ENCODE measurements at regions not wholly inside any gene's neighbourhood (a gene's known extent, or its start where the extent isn't known, plus 50 kb on each side); places are given as distances from the start of the nearest gene placed in this dataset.
"Not testable (repeated sequence)": the region's sequence is repeated elsewhere in the genome, so short reads cannot be mapped to it uniquely, and the experiment has no call there.

GRCh38 chr5:118467103-118467502, 521.2 kb downstream of the DTWD2 start:
- H3K79me2 ChIP-seq (ENCODE audit: control insufficient read depth, insufficient read depth, low read length), result no peaks in the 10 kb centered on the region
- no peaks in the 10 kb centered on the region for H3K9me1 ChIP-seq (ENCODE audit: control insufficient read depth, extremely low read depth, insufficient read depth, low read length)
- no peak overlapping the region for H3K4me2 ChIP-seq (ENCODE audit: control insufficient read depth, extremely low read depth, insufficient read depth, low read depth, low read length)
- H4K20me1 ChIP-seq (ENCODE audit: control insufficient read depth, extremely low read depth, insufficient read depth, low read length), result no peaks in the 10 kb centered on the region
- TF ChIP-seq EZH2 (IDR thresholded peaks at IDR 0.05; ENCODE audit: low read length), result no peak
- TF ChIP-seq, protein P1, sequence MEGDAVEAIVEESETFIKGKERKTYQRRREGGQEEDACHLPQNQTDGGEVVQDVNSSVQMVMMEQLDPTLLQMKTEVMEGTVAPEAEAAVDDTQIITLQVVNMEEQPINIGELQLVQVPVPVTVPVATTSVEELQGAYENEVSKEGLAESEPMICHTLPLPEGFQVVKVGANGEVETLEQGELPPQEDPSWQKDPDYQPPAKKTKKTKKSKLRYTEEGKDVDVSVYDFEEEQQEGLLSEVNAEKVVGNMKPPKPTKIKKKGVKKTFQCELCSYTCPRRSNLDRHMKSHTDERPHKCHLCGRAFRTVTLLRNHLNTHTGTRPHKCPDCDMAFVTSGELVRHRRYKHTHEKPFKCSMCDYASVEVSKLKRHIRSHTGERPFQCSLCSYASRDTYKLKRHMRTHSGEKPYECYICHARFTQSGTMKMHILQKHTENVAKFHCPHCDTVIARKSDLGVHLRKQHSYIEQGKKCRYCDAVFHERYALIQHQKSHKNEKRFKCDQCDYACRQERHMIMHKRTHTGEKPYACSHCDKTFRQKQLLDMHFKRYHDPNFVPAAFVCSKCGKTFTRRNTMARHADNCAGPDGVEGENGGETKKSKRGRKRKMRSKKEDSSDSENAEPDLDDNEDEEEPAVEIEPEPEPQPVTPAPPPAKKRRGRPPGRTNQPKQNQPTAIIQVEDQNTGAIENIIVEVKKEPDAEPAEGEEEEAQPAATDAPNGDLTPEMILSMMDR (optimal IDR thresholded peaks at IDR 0.05 in 1 of 3, IDR thresholded peaks at IDR 0.05 in 1 of 3, conservative IDR thresholded peaks at IDR 0.05 in 1 of 3; ENCODE audit: extremely low read depth in 1 of 3, insufficient read depth in 2 of 3, low read length in 3 of 3), result no peak
- no peak for DNase-seq (ENCODE audit: low read depth, low spot score)
- no peak overlapping the region for H3K27ac ChIP-seq (ENCODE audit: control insufficient read depth, insufficient read depth, low read length)
- no peak overlapping the region for H3K4me3 ChIP-seq (ENCODE audit: control insufficient read depth in 2 of 3, extremely low read depth in 1 of 3, insufficient read depth in 2 of 3, low read depth in 1 of 3, low read length in 3 of 3)
- dilution Hi-C loops (cut with MboI; ENCODE audit: extremely low pct_ligation_motif_present, low sequenced_read_pairs), result no loop called here
- H3K9ac ChIP-seq (ENCODE audit: control insufficient read depth, extremely low read depth, insufficient read depth, low read length), result no peak overlapping the region
- no peaks in the 10 kb centered on the region for H3K27me3 ChIP-seq (ENCODE audit: control insufficient read depth, extremely low read depth, insufficient read depth, low read length)
- H3K9me3 ChIP-seq (ENCODE audit: control insufficient read depth, low read depth, low read length), result no peaks in the 10 kb centered on the region
- H2AFZ ChIP-seq (ENCODE audit: control insufficient read depth, low read length), result no peak overlapping the region
- no peaks in the 10 kb centered on the region for H3K4me1 ChIP-seq (ENCODE audit: control insufficient read depth, extremely low read depth, insufficient read depth, low read length)
- no peak for FAIRE-seq
- no peaks in the 10 kb centered on the region for H3K36me3 ChIP-seq (ENCODE audit: control insufficient read depth in 2 of 2, extremely low read depth in 1 of 2, insufficient read depth in 2 of 2, low read length in 2 of 2)

DNA sequence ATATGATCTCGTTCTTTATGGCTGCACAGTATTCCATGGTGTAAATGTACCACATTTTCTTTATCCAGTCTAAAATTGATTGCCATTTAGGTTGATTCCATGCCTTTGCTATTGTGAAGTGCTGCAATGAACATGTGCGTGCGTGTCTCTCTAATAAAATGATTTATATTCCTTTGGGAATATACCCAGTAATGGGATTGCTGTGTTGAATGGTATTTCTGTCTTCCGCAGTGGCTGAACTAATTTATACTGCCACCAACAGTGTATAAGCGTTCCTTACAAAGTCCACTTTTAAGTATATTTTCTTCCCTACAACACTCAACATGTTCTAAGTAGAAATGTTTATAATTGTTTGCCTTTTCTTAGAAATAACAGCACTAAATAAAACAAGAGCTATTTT, 521.9 kb downstream of the DTWD2 start:
- H3K79me2 ChIP-seq (ENCODE audit: control insufficient read depth, insufficient read depth, low read length), result no peaks in the 10 kb centered on the region
- H3K9me1 ChIP-seq (ENCODE audit: control insufficient read depth, extremely low read depth, insufficient read depth, low read length), result no peaks in the 10 kb centered on the region
- dilution Hi-C loops (cut with MboI; ENCODE audit: extremely low pct_ligation_motif_present, low sequenced_read_pairs), result no loop called here
- DNase-seq (ENCODE audit: low read depth, low spot score) (no peak), FAIRE-seq (no peak)
- H2AFZ ChIP-seq (ENCODE audit: control insufficient read depth, low read length), result no peak overlapping the region
- no peaks in the 10 kb centered on the region for H4K20me1 ChIP-seq (ENCODE audit: control insufficient read depth, extremely low read depth, insufficient read depth, low read length)
- H3K27me3 ChIP-seq (ENCODE audit: control insufficient read depth, extremely low read depth, insufficient read depth, low read length), result no peaks in the 10 kb centered on the region
- no peak overlapping the region for H3K9ac ChIP-seq (ENCODE audit: control insufficient read depth, extremely low read depth, insufficient read depth, low read length)
- H3K4me1 ChIP-seq (ENCODE audit: control insufficient read depth, extremely low read depth, insufficient read depth, low read length), result no peaks in the 10 kb centered on the region
- no peaks in the 10 kb centered on the region for H3K9me3 ChIP-seq (ENCODE audit: control insufficient read depth, low read depth, low read length)
- no peak overlapping the region for H3K4me2 ChIP-seq (ENCODE audit: control insufficient read depth, extremely low read depth, insufficient read depth, low read depth, low read length)
- no peak for TF ChIP-seq EZH2 (IDR thresholded peaks at IDR 0.05; ENCODE audit: low read length)
- TF ChIP-seq, protein P1 (optimal IDR thresholded peaks at IDR 0.05 in 1 of 3, IDR thresholded peaks at IDR 0.05 in 1 of 3, conservative IDR thresholded peaks at IDR 0.05 in 1 of 3; ENCODE audit: extremely low read depth in 1 of 3, insufficient read depth in 2 of 3, low read length in 3 of 3), result no peak
- H3K36me3 ChIP-seq (ENCODE audit: control insufficient read depth in 2 of 2, extremely low read depth in 1 of 2, insufficient read depth in 2 of 2, low read length in 2 of 2), result no peaks in the 10 kb centered on the region
- H3K4me3 ChIP-seq (ENCODE audit: control insufficient read depth in 2 of 3, extremely low read depth in 1 of 3, insufficient read depth in 2 of 3, low read depth in 1 of 3, low read length in 3 of 3), result no peak overlapping the region
- H3K27ac ChIP-seq (ENCODE audit: control insufficient read depth, insufficient read depth, low read length), result no peak overlapping the region

- H3K9ac ChIP-seq (ENCODE audit: control insufficient read depth, extremely low read depth, insufficient read depth, low read length); H3K79me2 ChIP-seq (ENCODE audit: control insufficient read depth, insufficient read depth, low read length); H3K9me3 ChIP-seq (ENCODE audit: control insufficient read depth, low read depth, low read length); H3K9me1 ChIP-seq (ENCODE audit: control insufficient read depth, extremely low read depth, insufficient read depth, low read length); H3K4me1 ChIP-seq (ENCODE audit: control insufficient read depth, extremely low read depth, insufficient read depth, low read length); H3K27me3 ChIP-seq (ENCODE audit: control insufficient read depth, extremely low read depth, insufficient read depth, low read length); H3K4me2 ChIP-seq (ENCODE audit: control insufficient read depth, extremely low read depth, insufficient read depth, low read depth, low read length); dilution Hi-C loops (cut with MboI; ENCODE audit: extremely low pct_ligation_motif_present, low sequenced_read_pairs); H2AFZ ChIP-seq (ENCODE audit: control insufficient read depth, low read length); DNase-seq (ENCODE audit: low read depth, low spot score); H3K27ac ChIP-seq (ENCODE audit: control insufficient read depth, insufficient read depth, low read length); H3K36me3 ChIP-seq (ENCODE audit: control insufficient read depth in 2 of 2, extremely low read depth in 1 of 2, insufficient read depth in 2 of 2, low read length in 2 of 2); H3K4me3 ChIP-seq (ENCODE audit: control insufficient read depth in 2 of 3, extremely low read depth in 1 of 3, insufficient read depth in 2 of 3, low read depth in 1 of 3, low read length in 3 of 3); H4K20me1 ChIP-seq (ENCODE audit: control insufficient read depth, extremely low read depth, insufficient read depth, low read length); FAIRE-seq: not testable (repeated sequence)
Measured at GRCh38 chr5:118462276-118462675, 526.1 kb downstream of the DTWD2 start.

All from keratinocyte (primary cell).